Femur (tissue), 1 donor: ENCODE measurements at regions not wholly inside any gene's neighbourhood (a gene's known extent, or its start where the extent isn't known, plus 50 kb on each side); places are given as distances from the start of the nearest gene placed in this dataset.
"Not testable (repeated sequence)": the region's sequence is repeated elsewhere in the genome, so short reads cannot be mapped to it uniquely, and the experiment has no call there.

Experiments used
- DNase-seq: peaks from one replicate; pipeline ENCODE4 v3.0.0-alpha.2; 2017

DNA sequence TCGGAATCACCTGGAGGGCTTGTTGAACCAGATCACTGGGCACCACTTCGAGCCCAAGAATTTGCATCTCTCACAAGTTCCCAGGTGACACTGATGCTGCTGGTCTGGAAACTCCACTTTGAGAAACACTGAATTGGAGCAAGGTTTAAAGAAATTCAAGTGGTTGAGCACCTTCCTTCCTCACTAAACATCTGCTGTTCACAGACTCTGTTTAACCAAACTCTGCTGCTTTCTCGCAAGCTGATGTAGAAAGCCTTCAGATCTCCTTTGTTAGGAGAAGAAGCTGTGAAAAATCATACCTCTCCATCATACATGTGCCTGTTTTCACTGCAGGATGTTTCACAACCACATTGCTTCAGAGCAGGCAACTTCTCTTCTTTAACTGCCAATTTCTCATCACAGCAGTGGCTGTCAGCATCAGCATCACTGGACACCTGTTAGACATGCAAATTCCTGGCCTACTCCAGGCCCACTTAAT, 87.5 kb upstream of the TOP1 start:
- DNase-seq, result no peak

DNA sequence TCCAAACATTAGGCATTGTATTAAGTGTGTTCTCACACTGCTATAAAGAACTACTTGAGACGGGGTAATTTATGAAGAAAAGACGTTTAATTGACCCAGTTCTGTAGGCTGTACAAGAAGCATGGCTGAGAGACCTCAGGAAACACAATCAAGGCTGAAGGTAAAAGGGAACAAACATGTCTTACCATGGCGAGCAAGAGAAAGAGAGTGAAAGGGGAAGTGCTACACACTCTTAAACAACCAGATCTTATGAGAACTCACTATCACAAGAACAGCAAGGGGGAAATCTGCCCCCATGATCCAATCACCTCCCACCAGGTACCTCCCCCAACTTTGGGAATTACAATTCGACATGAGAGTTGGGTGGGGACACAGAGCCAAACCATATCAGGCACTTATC, 86.6 kb upstream of the TOP1 start:
- DNase-seq, result no peak

- DNase-seq, result no peak
Observed at GRCh38 chr20:40942775-40943174, 85.8 kb upstream of the TOP1 start.

DNA sequence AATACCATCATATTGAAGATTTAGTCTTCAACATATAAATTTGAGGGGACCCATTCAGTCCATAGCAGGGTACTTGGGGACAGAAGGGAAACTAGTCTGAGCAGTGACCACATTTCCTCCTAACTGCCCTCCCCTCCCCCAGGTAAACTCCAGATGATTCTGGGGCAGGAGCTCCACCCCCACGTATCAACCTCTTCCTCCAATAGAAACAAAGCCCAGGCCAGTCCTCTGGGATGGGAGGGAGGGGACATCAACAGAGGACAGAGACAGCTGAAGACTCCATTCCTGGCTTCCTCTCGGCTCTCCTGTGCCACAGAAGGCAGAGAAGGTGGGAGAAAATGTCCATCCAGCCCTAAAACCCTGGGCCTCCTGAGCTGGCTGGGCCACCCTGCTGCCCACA, 85.0 kb upstream of the TOP1 start:
- DNase-seq, result no peak

DNA sequence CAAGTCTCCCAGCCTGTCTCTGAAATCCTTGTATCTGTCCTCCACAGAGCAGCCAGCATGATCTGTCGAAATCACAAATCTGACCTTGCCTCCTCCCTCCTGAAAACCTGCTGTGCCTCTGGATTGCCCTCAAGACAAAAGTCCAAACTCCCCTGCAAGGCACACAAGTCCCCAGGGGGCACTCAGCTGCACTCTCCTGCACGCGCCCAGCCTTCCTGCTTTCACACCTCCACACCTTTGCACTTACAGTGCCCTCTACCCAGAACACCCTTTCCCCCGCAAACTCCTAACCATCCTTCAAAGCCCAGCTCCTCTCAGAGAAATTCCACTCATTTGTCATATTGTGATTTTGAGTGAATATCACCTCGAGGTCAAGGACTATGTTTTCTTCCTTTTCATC, 83.4 kb upstream of the TOP1 start:
- DNase-seq, result no peak

GRCh38 chr20:40945754-40946450, 82.7 kb upstream of the TOP1 start:
- peak; percentile 84 for DNase-seq

GRCh38 chr20:40946451-40946850, 82.2 kb upstream of the TOP1 start:
- DNase-seq, result no peak

GRCh38 chr20:40948465-40949267, 80.0 kb upstream of the TOP1 start:
- no peak for DNase-seq

DNA sequence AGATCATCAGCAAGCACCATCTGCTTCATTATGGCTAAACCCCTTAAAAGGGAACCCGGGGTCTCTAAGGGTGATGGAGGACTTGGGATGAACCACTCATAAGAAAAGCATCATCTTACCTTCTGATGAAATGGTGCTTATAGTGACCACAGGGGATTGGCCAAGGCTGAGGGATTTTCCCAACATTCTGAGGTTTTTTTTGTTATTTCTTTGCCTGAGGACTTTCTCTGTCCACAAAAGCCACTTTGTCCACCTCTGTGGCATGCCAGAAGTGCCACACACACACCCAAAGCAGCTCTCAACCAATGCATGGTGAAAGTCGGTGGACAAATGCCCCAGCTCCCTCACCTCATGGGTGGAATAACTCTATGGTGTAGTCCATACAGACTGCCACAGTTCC, 79.3 kb upstream of the TOP1 start:
- DNase-seq, result no peak

GRCh38 chr20:40952136-40952535, 76.5 kb upstream of the TOP1 start:
- DNase-seq, result no peak

GRCh38 chr20:40953416-40953815, 75.2 kb upstream of the TOP1 start:
- DNase-seq, result no peak

DNA sequence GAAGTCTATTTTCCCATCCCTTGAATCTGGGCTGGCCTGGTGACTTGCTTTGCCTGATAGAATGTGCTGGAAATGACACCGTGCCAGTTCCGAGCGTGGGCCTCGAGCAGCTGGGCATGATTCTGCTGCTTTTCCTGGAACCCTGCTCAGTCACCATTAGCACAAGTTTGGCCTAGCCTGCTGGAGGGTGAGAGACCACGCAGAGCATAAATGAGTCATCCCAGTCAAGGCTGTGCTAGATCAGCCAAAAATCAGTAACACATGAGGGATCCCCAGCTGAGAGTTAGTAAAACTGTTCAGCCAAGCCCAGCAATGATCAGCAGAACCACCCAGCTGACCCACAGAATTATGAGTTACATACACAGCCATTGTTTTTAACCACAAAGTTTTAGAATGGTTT, 74.8 kb upstream of the TOP1 start:
- no peak for DNase-seq

DNA sequence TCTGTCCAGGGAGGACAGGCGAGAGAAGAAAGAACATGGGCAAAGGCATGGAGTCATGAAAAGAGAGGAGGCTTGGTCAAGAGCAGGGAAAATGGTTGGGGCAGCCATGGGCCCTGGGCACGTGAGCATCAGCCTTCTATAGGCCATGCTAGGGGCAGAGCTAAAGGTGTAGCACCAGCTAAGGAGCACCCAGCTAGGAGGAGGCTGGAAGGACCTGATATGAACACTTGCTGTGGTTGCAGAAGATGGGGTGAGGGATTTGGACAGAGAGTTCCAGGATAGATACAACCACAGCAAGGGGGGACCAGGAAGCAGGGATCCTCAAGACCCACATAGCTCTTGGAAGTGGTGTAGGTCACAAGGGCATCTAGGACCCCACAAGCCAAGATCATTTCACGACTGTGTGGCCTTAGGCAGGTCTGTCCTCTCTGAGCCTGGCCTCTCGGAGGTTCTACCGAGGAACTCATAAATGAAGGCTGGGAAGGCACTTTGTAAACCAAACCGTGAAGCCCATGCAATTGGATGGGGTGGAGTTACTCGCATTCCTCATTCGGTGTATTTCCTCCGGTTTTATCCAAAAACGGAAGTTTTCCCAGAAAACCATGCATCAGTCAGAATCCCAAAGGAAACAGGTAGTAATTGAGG, 74.0 kb upstream of the TOP1 start:
- DNase-seq, result no peak

GRCh38 chr20:40955326-40955725, 73.3 kb upstream of the TOP1 start:
- no peak for DNase-seq

DNA sequence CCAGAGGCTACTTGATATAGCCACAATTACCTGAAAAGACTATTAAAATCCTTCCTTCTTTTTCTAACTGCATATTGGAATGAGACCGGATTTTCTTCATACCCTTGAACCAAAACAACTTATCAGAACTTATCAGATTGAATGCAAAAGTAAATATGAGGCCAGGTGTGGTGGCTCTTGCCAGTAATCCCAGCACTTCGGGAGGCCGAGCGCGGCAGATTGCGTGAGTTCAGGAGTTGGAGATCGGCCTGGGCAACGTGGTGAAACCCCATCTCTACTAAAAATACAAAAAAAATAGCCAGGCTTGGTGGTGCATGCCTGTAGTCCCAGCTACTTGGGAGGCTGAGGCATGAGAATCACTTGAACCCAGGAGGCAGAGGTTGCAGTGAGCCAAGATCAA, 72.8 kb upstream of the TOP1 start:
- DNase-seq, result not testable (repeated sequence)

DNA sequence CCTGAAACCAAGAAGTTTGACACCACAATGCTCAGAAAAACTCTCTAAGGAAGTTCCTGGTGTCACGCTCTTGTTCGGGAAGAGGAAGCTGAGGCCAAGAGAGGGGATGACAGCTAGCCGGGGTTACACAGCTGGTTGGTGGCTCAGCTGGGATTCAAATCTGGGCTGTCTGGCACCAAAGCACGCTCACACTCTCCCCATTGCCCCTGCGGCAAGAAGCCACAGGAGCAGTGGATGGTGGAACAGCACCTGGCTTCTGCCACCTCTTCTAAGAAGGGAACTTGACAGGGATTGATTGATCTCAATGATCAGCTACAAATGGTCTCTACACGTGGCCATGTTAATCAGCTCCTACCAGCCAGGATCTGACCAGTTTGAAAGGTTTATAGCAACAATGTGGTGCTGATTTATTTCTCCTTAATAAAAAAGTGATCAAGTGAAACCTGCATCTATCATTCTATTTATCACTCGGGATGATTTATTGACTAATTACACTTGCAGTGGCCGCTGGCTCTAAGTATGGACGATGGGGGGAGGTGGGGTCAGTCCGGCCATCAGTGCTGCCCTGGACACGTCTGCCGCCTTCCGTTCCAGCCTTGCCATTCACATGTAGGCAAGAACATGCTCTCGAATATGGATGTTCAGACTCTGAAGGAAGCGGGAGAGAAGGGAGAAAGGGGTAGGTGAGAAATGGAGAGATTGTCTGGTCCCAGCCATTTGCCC, 71.9 kb upstream of the TOP1 start:
- DNase-seq, result no peak

- no peak for DNase-seq
Observed at GRCh38 chr20:40957265-40957760, 71.3 kb upstream of the TOP1 start.

- no peak for DNase-seq
Observed at GRCh38 chr20:40958598-40958997, 70.0 kb upstream of the TOP1 start.

- no peak for DNase-seq
Observed at GRCh38 chr20:40959325-40960092, 69.1 kb upstream of the TOP1 start.

DNA sequence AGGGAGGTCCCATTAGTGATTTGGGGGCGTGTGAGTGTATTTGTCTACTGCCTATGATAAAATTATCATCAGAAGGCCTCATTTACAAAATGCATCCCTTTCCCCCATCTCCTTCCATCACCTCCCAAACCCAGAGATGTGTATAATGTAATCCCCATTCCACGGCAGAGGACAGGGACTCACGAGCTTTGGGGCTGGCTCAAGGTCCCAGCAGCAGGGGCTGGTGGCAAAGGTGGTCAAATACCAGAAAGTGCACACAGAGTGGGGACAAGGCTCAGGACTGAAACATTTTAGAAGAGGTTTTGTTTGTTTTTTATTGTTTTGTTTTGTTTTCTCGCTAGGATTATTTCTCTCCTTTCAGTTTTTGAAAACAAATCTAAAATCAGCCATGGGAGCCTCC, 68.5 kb upstream of the TOP1 start:
- no peak for DNase-seq

GRCh38 chr20:40960521-40960956, 68.1 kb upstream of the TOP1 start:
- no peak for DNase-seq

GRCh38 chr20:40961176-40961575, 67.4 kb upstream of the TOP1 start:
- no peak for DNase-seq
